Prostate gland (tissue), 2 donors: ENCODE measurements at regions not wholly inside any gene's neighbourhood (a gene's known extent, or its start where the extent isn't known, plus 50 kb on each side); places are given as distances from the start of the nearest gene placed in this dataset.

Experiments
- CTCF ChIP-seq, 4 experiments: fragments of 200-600 bp in 2 of 4; fragments of 450-650 bp in 2 of 4; sonication (generic) in 2 of 4; IDR thresholded peaks; 1 replicate in 3 of 4; 2 replicates in 1 of 4; pipeline ENCODE4 v1.5.1; 2016 to 2019; ENCODE audit warnings: antibody characterized with exemption in 4 of 4, mild to moderate bottlenecking in 2 of 4, moderate library complexity in 2 of 4
- POLR2A ChIP-seq: fragments of 450-650 bp; IDR thresholded peaks from one replicate; pipeline ENCODE4 v1.6.1; 2016; ENCODE audit warnings: antibody characterized with exemption, mild to moderate bottlenecking
- POLR2AphosphoS5 ChIP-seq: sonication (generic); formaldehyde crosslinking; IDR thresholded peaks from one replicate; pipeline ENCODE4 v1.6.1; 2017; ENCODE audit warnings: antibody characterized with exemption

GRCh38 chr9:17059465-17059864, 75.4 kb upstream of the CNTLN start:
- no peak for TF ChIP-seq CTCF (IDR thresholded peaks at IDR 0.05)
- TF ChIP-seq POLR2A = no peak
- no peak for TF ChIP-seq POLR2AphosphoS5
